BE2C (cell line): ENCODE measurements at regions not wholly inside any gene's neighbourhood (a gene's known extent, or its start where the extent isn't known, plus 50 kb on each side); places are given as distances from the start of the nearest gene placed in this dataset.
"Not testable (repeated sequence)": the region's sequence is repeated elsewhere in the genome, so short reads cannot be mapped to it uniquely, and the experiment has no call there.

Source experiments
- DNase-seq: peaks from one replicate; pipeline ENCODE4 v3.0.0-alpha.2; 2020
- H3K27me3 ChIP-seq: fragments of 250-450 bp; sonication (Bioruptor Pico); 2 replicates; pipeline ENCODE4 v1.5.1; 2020; ENCODE audit warnings: mild to moderate bottlenecking
- H3K36me3 ChIP-seq: fragments of 250-450 bp; sonication (Bioruptor Pico); 2 replicates; pipeline ENCODE4 v1.5.1; 2020; ENCODE audit warnings: mild to moderate bottlenecking
- H3K4me1 ChIP-seq: fragments of 250-450 bp; sonication (Bioruptor Pico); 2 replicates; pipeline ENCODE4 v1.5.1; 2020
- H3K4me3 ChIP-seq: 2 replicates; pipeline ENCODE4 v1.5.1; 2011; ENCODE audit warnings: low read depth, low read length
- H3K9me3 ChIP-seq: fragments of 250-450 bp; sonication (Bioruptor Pico); 2 replicates; pipeline ENCODE4 v1.5.1; 2020
- CTCF ChIP-seq: IDR thresholded peaks from 2 replicates; pipeline ENCODE4 v1.5.1; 2012; ENCODE audit warnings: mild to moderate bottlenecking, low read depth, low read length

- no peaks in the 10 kb centered on the region for H3K9me3 ChIP-seq
- no peak overlapping the region for H3K4me3 ChIP-seq
- H3K36me3 ChIP-seq: no peaks in the 10 kb centered on the region
- no peaks in the 10 kb centered on the region for H3K27me3 ChIP-seq
- TF ChIP-seq CTCF: no peak
- DNase-seq: no peak
- peaks cover 26% of the 10 kb centered on the region for H3K4me1 ChIP-seq
These were observed 254.0 kb upstream of the HTR1E start for GRCh38 chr6:86683132-86683908.

GRCh38 chr6:86682297-86682696, 255.0 kb upstream of the HTR1E start:
- no peak overlapping the region for H3K4me3 ChIP-seq
- peaks cover 22% of the 10 kb centered on the region for H3K4me1 ChIP-seq
- H3K9me3 ChIP-seq: no peaks in the 10 kb centered on the region
- TF ChIP-seq CTCF: no peak
- no peaks in the 10 kb centered on the region for H3K36me3 ChIP-seq
- no peak for DNase-seq
- no peaks in the 10 kb centered on the region for H3K27me3 ChIP-seq

GRCh38 chr6:86681140-86681539, 256.2 kb upstream of the HTR1E start:
- not testable (repeated sequence) for H3K9me3 ChIP-seq, H3K27me3 ChIP-seq, H3K4me3 ChIP-seq, H3K36me3 ChIP-seq, DNase-seq
- H3K4me1 ChIP-seq: peaks cover 14% of the 10 kb centered on the region

- not testable (repeated sequence) for H3K4me3 ChIP-seq, H3K36me3 ChIP-seq, H3K4me1 ChIP-seq, H3K27me3 ChIP-seq, DNase-seq, H3K9me3 ChIP-seq
These were observed 265.2 kb upstream of the HTR1E start for GRCh38 chr6:86672125-86672524.

GRCh38 chr6:86657192-86657591, 280.1 kb upstream of the HTR1E start:
- Histone ChIP-seq H3K4me1 (no peaks in the 10 kb centered on the region), H3K36me3 (no peaks in the 10 kb centered on the region), H3K4me3 (no peak overlapping the region), H3K9me3 (no peaks in the 10 kb centered on the region), H3K27me3 (no peaks in the 10 kb centered on the region)
- DNase-seq: no peak
- TF ChIP-seq CTCF: no peak

- Histone ChIP-seq H3K27me3 (no peaks in the 10 kb centered on the region), H3K4me3 (no peak overlapping the region), H3K4me1 (no peaks in the 10 kb centered on the region), H3K36me3 (no peaks in the 10 kb centered on the region), H3K9me3 (no peaks in the 10 kb centered on the region)
- no peak for TF ChIP-seq CTCF
- no peak for DNase-seq
These were observed 308.2 kb upstream of the HTR1E start for GRCh38 chr6:86629123-86629522.

- TF ChIP-seq CTCF: no peak
- no peaks in the 10 kb centered on the region for H3K27me3 ChIP-seq
- no peaks in the 10 kb centered on the region for H3K36me3 ChIP-seq
- no peak for DNase-seq
- peaks cover 3% of the 10 kb centered on the region for H3K9me3 ChIP-seq
- H3K4me1 ChIP-seq: no peaks in the 10 kb centered on the region
- H3K4me3 ChIP-seq: no peak overlapping the region
These were observed 317.9 kb upstream of the HTR1E start for GRCh38 chr6:86619428-86619827.
